Esophagus squamous epithelium (tissue), 4 donors: ENCODE measurements at regions not wholly inside any gene's neighbourhood (a gene's known extent, or its start where the extent isn't known, plus 50 kb on each side); places are given as distances from the start of the nearest gene placed in this dataset.
"Not testable (repeated sequence)": the region's sequence is repeated elsewhere in the genome, so short reads cannot be mapped to it uniquely, and the experiment has no call there.

Experiments used
- CTCF ChIP-seq, 6 experiments: fragments of 450-650 bp in 4 of 6; fragments of 200-600 bp in 2 of 6; sonication (generic) in 2 of 6; IDR thresholded peaks; one replicate each; pipeline ENCODE4 v1.5.1; 2016 to 2019; ENCODE audit warnings: antibody characterized with exemption in 6 of 6, mild to moderate bottlenecking in 4 of 6, moderate library complexity in 4 of 6
- POLR2A ChIP-seq, 4 donors: fragments of 450-650 bp; IDR thresholded peaks; one replicate each; pipeline ENCODE4 v1.6.1; 2017; ENCODE audit warnings: antibody characterized with exemption in 4 of 4, mild to moderate bottlenecking in 4 of 4, moderate library complexity in 3 of 4

GRCh38 chr2:143922261-143922830, 597.6 kb downstream of the ZEB2 start:
- TF ChIP-seq CTCF, POLR2A (IDR thresholded peaks at IDR 0.05): not testable (repeated sequence)
